Upper lobe of left lung (tissue), 6 donors: ENCODE measurements at regions not wholly inside any gene's neighbourhood (a gene's known extent, or its start where the extent isn't known, plus 50 kb on each side); places are given as distances from the start of the nearest gene placed in this dataset.
A peak's percentile ranks its signal among the peaks of the same experiment; 100 is the strongest.

Experiments
- ATAC-seq, 2 donors: fragments of 200-7000 bp; cut with Tn5 transposase; one replicate each; pipeline ENCODE4 v1.9.1; 2022; ENCODE audit warnings: mild to moderate bottlenecking in 2 of 2, moderate library complexity in 2 of 2; ENCODE audit not compliant: low FRiP score in 2 of 2
- DNase-seq, 2 donors: peaks; one replicate each; pipeline ENCODE4 v3.0.0-alpha.2; 2019 to 2020
- H3K27ac ChIP-seq, 4 donors: fragments of 200-600 bp; sonication (generic); one replicate each; pipeline ENCODE4 v1.5.1; 2016 to 2019
- H3K27me3 ChIP-seq, 4 donors: fragments of 200-600 bp; sonication (generic); one replicate each; pipeline ENCODE4 v1.5.1; 2017 to 2019
- H3K36me3 ChIP-seq, 4 donors: fragments of 200-600 bp; sonication (generic); one replicate each; pipeline ENCODE4 v1.5.1; 2016 to 2019
- H3K4me1 ChIP-seq, 4 donors: fragments of 200-600 bp; sonication (generic); one replicate each; pipeline ENCODE4 v1.5.1; 2018 to 2019
- H3K4me3 ChIP-seq, 4 donors: fragments of 200-600 bp; sonication (generic); one replicate each; pipeline ENCODE4 v1.5.1; 2017 to 2019; ENCODE audit warnings: mild to moderate bottlenecking in 2 of 4, moderate library complexity in 1 of 4
- H3K9me3 ChIP-seq, 4 donors: fragments of 200-600 bp; sonication (generic); one replicate each; pipeline ENCODE4 v1.5.1; 2018 to 2019
- CTCF ChIP-seq, 6 experiments: fragments of 450-650 bp in 4 of 6; fragments of 200-600 bp in 2 of 6; sonication (generic) in 2 of 6; IDR thresholded peaks; one replicate each; pipeline ENCODE4 v1.5.1; 2016 to 2019; ENCODE audit warnings: antibody characterized with exemption in 6 of 6
- EP300 ChIP-seq, 4 donors: sonication (generic); formaldehyde crosslinking; IDR thresholded peaks; one replicate each; pipeline ENCODE4 v1.5.1; 2017; ENCODE audit warnings: antibody characterized with exemption in 4 of 4, control low read depth in 2 of 4
- POLR2A ChIP-seq, 4 donors: fragments of 450-650 bp; IDR thresholded peaks; one replicate each; pipeline ENCODE4 v1.5.1; 2016 to 2017; ENCODE audit warnings: antibody characterized with exemption in 4 of 4, mild to moderate bottlenecking in 2 of 4
- POLR2AphosphoS5 ChIP-seq, 2 donors: sonication (generic); formaldehyde crosslinking; IDR thresholded peaks; one replicate each; pipeline ENCODE4 v1.5.1; 2017; ENCODE audit warnings: antibody characterized with exemption in 2 of 2
- WGBS, 2 donors: methylation state at CpG; one replicate each; pipeline ENCODE4 v1.1.5; 2017 to 2018; 5-methylcytosine and 5-hydroxymethylcytosine counted together
- donor health status: DM: no; HTN: no; CAD: no; lungs with moderate emphysema.
- donor health status: DM: no; HTN: yes; CAD: no; lungs with severe emphysema.

- H3K36me3 ChIP-seq: no peaks in the 10 kb centered on the region
- peak overlapping the region; percentile 63 to 84 (median 78) for H3K27ac ChIP-seq
- DNase-seq: no peak
- no peak for ATAC-seq
- H3K27me3 ChIP-seq: no peaks in the 10 kb centered on the region
- 26 to 52% methylated on average over 1 of the region's 1 CpG for WGBS, 2 donors
- TF ChIP-seq POLR2A (IDR thresholded peaks at IDR 0.05) (no peak), EP300 (IDR thresholded peaks at IDR 0.05) (no peak), CTCF (IDR thresholded peaks at IDR 0.05) (no peak), POLR2AphosphoS5 (IDR thresholded peaks at IDR 0.05) (no peak)
- peaks cover 14 to 40% (median 22%) of the 10 kb centered on the region in 4 donors for H3K4me1 ChIP-seq
- H3K4me3 ChIP-seq: peak overlapping the region in 2 of 4 donors; percentile 19 to 27
- no peaks in the 10 kb centered on the region for H3K9me3 ChIP-seq
Measured at GRCh38 chr3:152203652-152204051, 65.1 kb upstream of the MBNL1 start.

- WGBS, 2 donors: 38 to 44% methylated on average over 2 of the region's 2 CpGs
- TF ChIP-seq POLR2A (IDR thresholded peaks at IDR 0.05): no peak
- no peak for TF ChIP-seq CTCF (IDR thresholded peaks at IDR 0.05)
- no peak for TF ChIP-seq EP300 (IDR thresholded peaks at IDR 0.05)
- TF ChIP-seq POLR2AphosphoS5 (IDR thresholded peaks at IDR 0.05): no peak
- peak overlapping the region in 2 of 4 donors; percentile 19 for H3K4me3 ChIP-seq
- H3K36me3 ChIP-seq: no peaks in the 10 kb centered on the region
- H3K27me3 ChIP-seq: no peaks in the 10 kb centered on the region
- H3K27ac ChIP-seq: peak overlapping the region; percentile 63 to 84 (median 78)
- H3K9me3 ChIP-seq: no peaks in the 10 kb centered on the region
- H3K4me1 ChIP-seq: peaks cover 12 to 34% (median 22%) of the 10 kb centered on the region in 4 donors
- no peak for ATAC-seq
- DNase-seq: no peak
Measured at GRCh38 chr3:152204218-152204617, 64.5 kb upstream of the MBNL1 start.

GRCh38 chr3:152205097-152205593, 63.6 kb upstream of the MBNL1 start:
- peak; percentile 57 to 78 for ATAC-seq
- no peaks in the 10 kb centered on the region for H3K36me3 ChIP-seq
- no peaks in the 10 kb centered on the region for H3K9me3 ChIP-seq
- 37 to 61% methylated on average over 3 of the region's 3 CpGs for WGBS, 2 donors
- peak overlapping the region in 3 of 4 donors; percentile 3 to 19 (median 15) for H3K4me3 ChIP-seq
- H3K27ac ChIP-seq: peak overlapping the region; percentile 63 to 84 (median 78)
- peaks cover 3 to 29% (median 20%) of the 10 kb centered on the region in 4 donors for H3K4me1 ChIP-seq
- no peaks in the 10 kb centered on the region for H3K27me3 ChIP-seq
- TF ChIP-seq EP300 (IDR thresholded peaks at IDR 0.05): no peak
- TF ChIP-seq POLR2A (IDR thresholded peaks at IDR 0.05): peak in 1 of 4 donors; percentile 57
- TF ChIP-seq POLR2AphosphoS5 (IDR thresholded peaks at IDR 0.05): no peak
- DNase-seq: no peak

- Histone ChIP-seq H3K9me3 (no peaks in the 10 kb centered on the region), H3K36me3 (no peaks in the 10 kb centered on the region), H3K4me3 (no peak overlapping the region), H3K27me3 (no peaks in the 10 kb centered on the region), H3K27ac (no peak overlapping the region), H3K4me1 (peaks cover 0 to 21% (median 15%) of the 10 kb centered on the region in 4 donors)
- TF ChIP-seq POLR2A (IDR thresholded peaks at IDR 0.05): no peak
- no peak for TF ChIP-seq CTCF (IDR thresholded peaks at IDR 0.05)
- TF ChIP-seq EP300 (IDR thresholded peaks at IDR 0.05): no peak
- no peak for TF ChIP-seq POLR2AphosphoS5 (IDR thresholded peaks at IDR 0.05)
- DNase-seq (no peak), ATAC-seq (no peak)
- 97% methylated on average over 3 of the region's 3 CpGs for WGBS, 2 donors
Measured at GRCh38 chr3:152206243-152206760, 62.4 kb upstream of the MBNL1 start.

- TF ChIP-seq POLR2A (IDR thresholded peaks at IDR 0.05) (no peak), CTCF (IDR thresholded peaks at IDR 0.05) (no peak), POLR2AphosphoS5 (IDR thresholded peaks at IDR 0.05) (no peak)
- no peaks in the 10 kb centered on the region for H3K36me3 ChIP-seq
- peaks cover 6 to 11% (median 7%) of the 10 kb centered on the region in 4 donors for H3K4me1 ChIP-seq
- no peaks in the 10 kb centered on the region for H3K9me3 ChIP-seq
- H3K27me3 ChIP-seq: no peaks in the 10 kb centered on the region
- ATAC-seq (no peak), DNase-seq (no peak)
- 85 to 100% methylated on average over 2 of the region's 2 CpGs for WGBS, 2 donors
- H3K4me3 ChIP-seq: no peak overlapping the region
- no peak overlapping the region for H3K27ac ChIP-seq
Measured at GRCh38 chr3:152208439-152208838, 60.3 kb upstream of the MBNL1 start.
